G401.6 (cell line): ENCODE measurements at regions not wholly inside any gene's neighbourhood (a gene's known extent, or its start where the extent isn't known, plus 50 kb on each side); places are given as distances from the start of the nearest gene placed in this dataset.
"Not testable (repeated sequence)": the region's sequence is repeated elsewhere in the genome, so short reads cannot be mapped to it uniquely, and the experiment has no call there.

Experiments used
- FAIRE-seq: peaks from 2 replicates; lab custom pipeline; 2012; peaks lifted over from hg19 to GRCh38; lab: Jason Lieb, UNC

DNA sequence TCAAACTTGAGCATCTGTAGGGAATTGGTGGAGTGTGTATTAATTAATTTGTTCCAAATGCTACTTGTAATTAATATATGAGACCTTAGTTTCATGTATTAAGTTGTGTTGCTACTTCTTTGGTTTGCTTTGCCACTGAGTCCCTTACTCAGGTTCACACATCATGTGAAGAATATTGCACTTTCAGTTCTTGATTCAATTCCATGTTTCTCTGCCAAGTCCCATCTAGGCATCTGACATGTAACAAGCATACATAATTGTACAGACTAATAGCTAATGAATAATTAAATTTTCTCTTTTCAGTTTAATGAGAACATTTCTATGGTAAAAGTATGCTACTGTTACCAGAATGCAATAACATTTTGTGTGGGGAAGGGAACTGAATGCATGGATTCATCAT lies 640.0 kb downstream of the TMTC2 start:
- FAIRE-seq = no peak

- no peak for FAIRE-seq
Measured at GRCh38 chr12:83323866-83324265, 637.2 kb downstream of the TMTC2 start.

- no peak for FAIRE-seq
Measured at GRCh38 chr12:83322809-83323208, 636.1 kb downstream of the TMTC2 start.

DNA sequence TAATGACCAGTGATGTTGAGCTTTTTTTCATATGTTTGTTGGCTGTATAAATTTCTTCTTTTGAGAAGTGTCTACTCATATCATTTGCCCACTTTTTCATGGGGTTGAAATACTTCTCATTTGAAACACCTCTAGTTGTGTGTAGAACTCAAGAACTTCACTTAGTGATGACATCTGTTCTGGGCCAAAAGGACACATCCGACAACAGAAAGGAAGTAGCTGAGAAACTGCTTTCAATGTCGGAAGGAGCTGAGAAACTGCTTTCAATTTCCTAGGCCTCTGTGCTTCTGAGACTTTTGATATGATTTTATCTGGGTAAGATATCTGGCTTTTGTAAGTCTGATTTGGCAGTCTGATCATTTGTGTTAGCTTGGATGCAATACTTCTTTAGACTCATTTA lies 635.3 kb downstream of the TMTC2 start:
- FAIRE-seq = no peak

- no peak for FAIRE-seq
Measured at GRCh38 chr12:83320350-83320749, 633.6 kb downstream of the TMTC2 start.

- no peak for FAIRE-seq
Measured at GRCh38 chr12:83318386-83319098, 631.8 kb downstream of the TMTC2 start.

DNA sequence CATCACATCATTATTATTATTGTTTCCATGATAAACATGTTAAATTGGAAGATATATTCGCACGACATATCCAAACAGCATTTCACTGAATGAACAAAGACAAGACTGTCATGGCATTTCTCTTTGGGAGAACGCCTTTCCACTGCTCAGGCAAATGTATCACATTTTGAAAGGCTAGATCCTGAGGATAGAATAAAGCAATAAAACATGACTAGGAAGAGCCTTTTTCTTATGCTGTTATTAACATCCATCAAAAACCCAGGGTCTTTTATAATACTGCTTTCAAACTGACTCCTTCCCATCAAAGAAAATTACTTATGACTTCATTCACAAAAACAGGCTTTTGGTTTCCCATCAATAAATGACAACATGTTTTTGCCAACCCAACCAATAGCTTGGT lies 630.9 kb downstream of the TMTC2 start:
- FAIRE-seq = no peak

DNA sequence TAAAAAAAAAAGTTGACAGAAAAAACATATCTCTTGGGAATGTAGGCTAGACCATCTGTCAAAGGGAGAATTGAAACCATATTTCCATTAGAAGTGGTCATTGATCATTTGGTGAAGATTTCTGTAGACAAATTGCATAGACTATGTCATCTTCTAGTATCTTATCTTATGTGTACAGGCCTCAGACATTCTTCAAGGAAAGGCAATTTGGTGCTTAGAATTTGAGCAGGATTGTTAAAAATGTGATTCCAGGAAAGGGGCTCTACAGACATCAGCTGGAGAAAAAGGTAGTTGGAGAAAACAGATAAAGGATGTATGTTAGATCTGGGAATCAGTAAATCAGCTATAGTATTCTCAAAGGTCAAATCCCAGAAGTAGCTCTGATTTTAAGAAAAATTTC lies 627.1 kb downstream of the TMTC2 start:
- no peak for FAIRE-seq

DNA sequence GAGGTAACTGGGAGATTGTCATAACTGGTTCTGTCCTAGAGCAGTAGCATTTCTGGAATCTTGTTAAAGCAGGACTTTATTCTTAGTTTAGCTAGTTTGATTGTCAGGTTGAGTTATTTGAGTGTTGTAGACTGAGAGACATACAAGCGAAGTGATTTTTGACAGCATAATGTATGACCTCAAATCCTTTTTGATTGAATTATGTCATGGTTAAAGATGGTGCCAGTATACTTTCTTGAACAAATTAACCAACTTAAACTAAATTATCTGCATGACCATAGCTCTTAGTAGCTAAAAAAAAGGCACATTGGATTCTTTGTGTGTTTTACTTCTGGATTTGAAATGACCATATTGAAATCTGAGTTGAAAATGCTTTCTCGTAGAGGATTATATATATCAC lies 626.6 kb downstream of the TMTC2 start:
- FAIRE-seq = no peak

- no peak for FAIRE-seq
Measured at GRCh38 chr12:83276904-83277303, 590.2 kb downstream of the TMTC2 start.

- no peak for FAIRE-seq
Measured at GRCh38 chr12:83271201-83271600, 584.5 kb downstream of the TMTC2 start.

GRCh38 chr12:83265808-83266207 lies 579.1 kb downstream of the TMTC2 start:
- FAIRE-seq = no peak

GRCh38 chr12:83261998-83262397 lies 575.3 kb downstream of the TMTC2 start:
- FAIRE-seq = no peak

DNA sequence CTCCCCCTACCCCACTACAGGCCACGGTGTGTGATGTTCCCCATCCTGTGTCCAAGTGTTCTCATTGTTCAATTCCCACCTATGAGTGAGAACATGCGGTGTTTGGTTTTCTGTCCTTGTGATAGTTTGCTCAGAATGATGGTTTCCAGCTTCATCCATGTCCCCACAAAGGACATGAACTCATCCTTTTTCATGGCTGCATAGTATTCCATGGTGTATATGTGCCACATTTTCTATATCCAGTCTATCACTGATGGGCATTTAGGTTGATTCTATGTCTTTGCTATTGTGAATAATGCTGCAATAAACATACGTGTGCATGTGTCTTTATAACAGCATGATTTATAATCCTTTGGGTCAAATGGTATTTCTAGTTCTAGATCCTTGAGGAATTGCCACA lies 573.4 kb downstream of the TMTC2 start:
- FAIRE-seq = not testable (repeated sequence)

GRCh38 chr12:83257726-83258125 lies 571.0 kb downstream of the TMTC2 start:
- FAIRE-seq = no peak

GRCh38 chr12:83256562-83256961 lies 569.9 kb downstream of the TMTC2 start:
- no peak for FAIRE-seq

DNA sequence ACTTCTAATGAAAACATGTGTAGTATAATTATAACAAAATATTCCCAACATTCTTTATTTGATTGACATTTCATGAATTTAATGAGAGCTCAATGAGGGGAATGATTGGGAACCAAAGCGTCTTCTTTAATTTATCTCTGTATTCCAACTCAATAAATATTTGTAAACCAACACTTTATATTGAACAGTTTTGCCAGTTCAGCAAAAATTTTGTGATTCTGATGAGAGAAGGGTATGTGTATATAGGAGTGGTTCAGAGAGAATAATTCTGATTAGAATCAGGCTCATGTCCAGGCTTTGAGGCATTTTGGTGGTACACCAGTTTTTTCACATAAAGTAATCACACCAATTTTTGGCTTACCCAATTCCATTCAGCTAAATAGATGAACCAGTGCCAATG lies 564.2 kb downstream of the TMTC2 start:
- no peak for FAIRE-seq

GRCh38 chr12:83245156-83245555 lies 558.5 kb downstream of the TMTC2 start:
- no peak for FAIRE-seq

- FAIRE-seq = no peak
Measured at GRCh38 chr12:83244001-83244400, 557.3 kb downstream of the TMTC2 start.

GRCh38 chr12:83233987-83234386 lies 547.3 kb downstream of the TMTC2 start:
- not testable (repeated sequence) for FAIRE-seq

DNA sequence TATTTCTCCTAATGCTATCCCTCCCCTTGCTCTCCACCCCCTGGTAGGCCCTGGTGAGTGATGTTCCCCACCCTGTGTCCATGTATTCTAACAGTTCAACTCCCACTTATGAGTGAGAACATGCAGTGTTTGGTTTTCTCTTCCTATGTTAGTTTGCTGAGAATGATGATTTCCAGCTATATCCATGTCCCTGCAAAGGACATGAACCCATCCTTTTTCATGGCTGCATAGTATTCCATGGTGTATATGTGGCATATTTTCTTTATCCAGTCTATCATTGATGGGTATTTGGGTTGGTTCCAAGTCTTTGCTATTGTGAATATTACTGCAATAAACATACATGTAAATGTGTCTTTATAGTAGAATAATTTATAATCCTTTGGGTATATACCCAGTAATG lies 540.3 kb downstream of the TMTC2 start:
- not testable (repeated sequence) for FAIRE-seq

DNA sequence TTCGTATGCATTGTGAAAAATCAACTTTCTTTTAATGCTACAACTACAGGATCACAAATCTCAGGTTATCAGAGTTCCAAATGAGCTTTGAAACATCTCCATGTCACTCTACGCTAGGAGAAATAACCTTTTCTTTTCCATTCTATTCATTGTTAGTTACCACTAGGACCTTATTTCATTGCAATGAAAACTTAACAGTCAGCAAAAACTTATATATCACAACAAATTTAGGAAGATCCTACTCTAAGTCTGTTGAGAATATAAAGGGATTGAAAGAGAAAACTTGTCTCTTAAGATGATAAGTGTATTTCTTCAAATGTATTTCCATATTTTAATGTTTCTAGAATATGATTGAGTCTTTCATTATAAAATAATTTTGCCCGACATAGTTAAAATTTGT lies 539.1 kb downstream of the TMTC2 start:
- FAIRE-seq = no peak

DNA sequence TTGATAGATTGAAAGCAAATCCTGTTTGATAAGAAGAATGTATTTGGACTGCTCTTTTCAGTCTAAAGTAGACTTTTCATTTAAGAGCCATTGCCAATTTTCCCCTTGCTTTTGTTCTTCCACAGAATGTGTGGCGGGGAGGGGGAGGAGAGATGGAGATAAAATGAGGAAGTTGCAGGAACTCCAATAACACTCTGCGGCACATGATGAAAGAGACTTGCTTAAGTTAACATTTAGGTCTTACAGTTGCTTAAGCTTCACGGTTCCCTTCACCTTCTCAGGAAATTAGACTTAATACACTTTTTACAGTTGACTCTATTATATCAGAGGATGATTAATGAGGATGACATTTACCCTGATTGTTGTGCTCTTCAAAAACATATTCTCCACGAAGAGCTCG lies 537.3 kb downstream of the TMTC2 start:
- no peak for FAIRE-seq

GRCh38 chr12:83220774-83221173 lies 534.1 kb downstream of the TMTC2 start:
- no peak for FAIRE-seq

DNA sequence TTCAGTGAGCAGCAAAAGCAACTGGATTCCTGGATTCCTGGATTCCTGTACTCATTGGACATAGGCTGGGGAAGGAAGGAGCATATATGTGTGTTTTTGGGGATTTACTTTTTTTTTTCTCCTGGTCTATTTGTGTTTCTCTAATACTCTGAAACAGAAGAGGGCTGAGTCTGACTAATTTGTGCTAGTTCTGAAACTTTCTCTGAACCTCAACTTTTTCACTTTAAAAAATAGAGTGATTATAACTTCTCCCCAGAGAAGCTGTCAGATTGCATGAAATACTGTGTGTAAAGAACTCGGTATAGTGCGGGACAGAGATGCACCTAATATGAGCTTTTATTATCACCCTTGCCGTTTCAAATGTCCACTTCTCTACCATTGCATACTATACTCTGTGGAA lies 529.5 kb downstream of the TMTC2 start:
- FAIRE-seq = no peak
